ENCODE measurements at regions not wholly inside any gene's neighbourhood (a gene's known extent, or its start where the extent isn't known, plus 50 kb on each side); places are given as distances from the start of the nearest gene placed in this dataset.
"Not testable (repeated sequence)": the region's sequence is repeated elsewhere in the genome, so short reads cannot be mapped to it uniquely, and the experiment has no call there.

- no peak for DNase-seq (ENCODE audit: low spot score)
Observed at GRCh38 chr10:7056216-7056615, 354.6 kb downstream of the SFMBT2 start.

DNA sequence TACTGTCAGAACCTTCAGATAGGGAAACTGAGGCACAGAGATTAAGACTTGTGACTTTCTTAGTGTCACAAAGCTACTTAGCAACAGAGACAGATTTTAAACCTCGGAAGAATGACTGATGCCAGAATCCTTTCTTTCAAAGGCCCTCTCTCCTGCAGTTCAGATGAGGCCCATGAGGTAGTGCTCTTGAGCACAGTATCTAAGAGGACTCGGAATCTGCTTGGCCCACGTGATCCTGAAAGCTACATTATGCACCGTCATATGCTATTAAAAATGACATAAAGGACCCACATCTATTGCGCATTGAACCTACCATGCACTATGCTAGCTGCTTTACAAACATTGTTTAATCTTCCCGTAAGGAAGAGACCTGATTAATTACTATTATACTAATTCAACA lies 355.9 kb downstream of the SFMBT2 start:
- no peak for DNase-seq (ENCODE audit: low spot score)

GRCh38 chr10:7053195-7053594 lies 357.6 kb downstream of the SFMBT2 start:
- DNase-seq (ENCODE audit: low spot score): no peak

DNA sequence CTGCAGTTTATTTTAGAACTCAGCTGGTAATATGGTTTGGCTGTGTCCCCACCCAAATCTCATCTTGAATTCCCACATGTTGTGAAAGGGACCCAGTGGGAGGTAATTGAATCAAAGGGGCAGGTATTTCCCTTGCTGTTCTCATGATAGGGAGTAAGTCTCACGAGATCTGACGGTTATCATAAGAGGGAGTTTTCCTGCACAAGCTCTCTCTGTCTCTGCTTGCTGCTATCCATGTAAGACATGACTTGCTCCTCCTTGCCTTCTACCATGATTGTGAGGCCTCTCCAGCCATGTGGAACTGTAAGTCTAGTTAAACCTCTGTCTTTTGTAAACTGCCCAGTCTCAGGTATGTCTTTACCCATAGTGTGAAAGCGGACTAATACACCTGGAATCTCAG lies 360.8 kb downstream of the SFMBT2 start:
- DNase-seq (ENCODE audit: low spot score): not testable (repeated sequence)

DNA sequence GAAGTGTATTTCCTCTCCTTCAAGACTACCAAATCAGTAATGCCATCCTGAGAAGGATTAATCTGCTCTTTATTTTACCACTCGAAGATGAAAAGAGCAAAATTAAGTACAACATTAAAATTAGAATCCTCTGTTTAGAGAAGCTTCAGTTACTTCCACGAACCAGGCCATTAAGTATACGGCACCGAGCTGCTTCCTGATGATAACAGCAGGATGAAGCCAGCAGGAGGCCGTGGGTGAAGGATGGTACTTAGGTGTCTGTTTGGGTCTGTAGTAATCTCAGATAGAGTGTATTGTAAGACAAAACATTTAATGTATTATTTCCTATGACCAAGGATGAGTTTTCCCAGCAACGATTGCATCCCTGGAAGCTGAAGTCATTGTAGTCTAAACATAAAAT lies 362.8 kb downstream of the SFMBT2 start:
- no peak for DNase-seq (ENCODE audit: low spot score)

GRCh38 chr10:7046615-7047014 lies 364.2 kb downstream of the SFMBT2 start:
- DNase-seq (ENCODE audit: low spot score): no peak

DNA sequence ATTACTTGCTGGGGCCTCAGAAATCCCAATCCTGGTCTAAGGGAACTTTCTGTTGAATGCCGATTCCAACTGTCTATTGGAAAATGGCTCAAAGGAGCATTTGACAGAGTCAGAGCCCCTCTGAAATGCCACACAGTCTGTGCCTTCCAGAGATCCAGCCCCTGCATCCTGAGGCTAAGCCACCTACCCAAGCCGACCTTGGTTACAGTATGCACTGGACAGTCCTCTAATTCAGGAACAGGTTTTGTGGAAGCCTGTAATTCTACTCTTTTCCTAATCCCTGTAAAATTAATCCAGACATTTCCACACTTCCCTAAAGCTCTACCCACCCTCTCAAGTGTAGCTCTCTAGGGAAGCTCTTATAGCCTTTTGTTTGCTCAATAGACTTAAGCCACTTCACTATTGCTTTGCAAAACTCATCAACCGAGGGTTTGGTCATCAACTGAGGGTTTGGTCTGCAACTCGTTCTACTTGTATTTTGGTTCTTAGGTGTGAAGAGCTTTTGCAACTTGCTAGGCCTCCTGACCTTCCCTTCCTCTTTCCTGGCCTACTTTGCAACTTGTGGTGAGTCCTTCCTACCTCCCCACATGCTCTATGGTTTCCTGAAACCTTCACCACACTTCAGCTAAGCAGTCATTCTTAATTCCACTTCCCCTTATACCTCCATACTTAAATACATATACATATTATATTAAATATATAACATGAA lies 364.8 kb downstream of the SFMBT2 start:
- DNase-seq (ENCODE audit: low spot score): no peak

- no peak for DNase-seq (ENCODE audit: low spot score)
Observed at GRCh38 chr10:7043055-7043653, 367.7 kb downstream of the SFMBT2 start.

DNA sequence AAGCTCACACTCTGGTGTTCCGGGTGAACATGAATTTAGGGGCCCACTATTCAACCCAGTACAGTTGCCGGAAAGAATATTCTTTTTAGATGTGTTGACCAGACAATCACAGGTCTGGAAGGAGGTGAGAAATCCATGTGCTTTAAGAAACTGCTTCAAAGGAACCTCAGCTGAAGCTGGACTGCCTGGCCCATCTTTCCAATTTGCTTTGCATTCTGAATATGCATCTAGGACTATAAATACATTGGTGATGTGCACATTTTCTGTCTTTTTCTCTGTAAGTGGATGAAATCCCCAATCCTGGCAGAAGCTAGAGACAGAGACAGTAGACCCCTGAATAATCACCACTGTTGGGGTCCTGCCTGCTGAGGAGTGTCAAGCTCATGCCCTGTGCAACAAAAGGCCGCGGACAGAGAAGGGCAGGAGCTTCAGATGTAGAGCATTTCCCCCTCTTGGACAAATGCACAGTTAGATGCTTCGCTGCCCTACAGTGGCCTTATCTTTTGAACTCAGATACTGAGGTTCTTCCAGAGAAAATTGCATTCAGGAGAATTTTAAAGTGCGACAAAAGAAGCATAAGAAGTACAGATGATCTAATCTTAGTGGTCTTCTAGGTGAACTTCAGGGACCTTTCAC lies 368.3 kb downstream of the SFMBT2 start:
- no peak for DNase-seq (ENCODE audit: low spot score)

GRCh38 chr10:7042000-7042399 lies 368.8 kb downstream of the SFMBT2 start:
- no peak for DNase-seq (ENCODE audit: low spot score)

DNA sequence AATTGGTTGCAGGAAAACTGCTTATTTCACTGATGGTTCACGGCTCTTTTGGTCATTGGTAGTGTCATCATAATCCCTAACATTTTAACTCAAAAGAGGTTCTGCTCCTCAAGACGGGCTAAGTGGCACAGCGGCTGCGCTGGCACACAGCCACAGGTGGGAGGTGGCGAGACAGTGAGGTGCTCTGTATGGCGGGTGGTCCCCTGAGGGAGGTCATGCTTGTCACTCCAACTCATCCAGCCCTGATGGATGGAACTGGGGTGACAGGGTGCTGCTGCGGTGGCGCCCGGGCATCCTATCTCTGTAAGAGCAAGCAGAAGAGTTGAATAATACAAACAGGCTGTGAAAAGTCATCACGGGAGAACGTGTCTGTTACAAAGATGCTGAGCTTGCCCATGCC lies 370.2 kb downstream of the SFMBT2 start:
- no peak for DNase-seq (ENCODE audit: low spot score)

DNA sequence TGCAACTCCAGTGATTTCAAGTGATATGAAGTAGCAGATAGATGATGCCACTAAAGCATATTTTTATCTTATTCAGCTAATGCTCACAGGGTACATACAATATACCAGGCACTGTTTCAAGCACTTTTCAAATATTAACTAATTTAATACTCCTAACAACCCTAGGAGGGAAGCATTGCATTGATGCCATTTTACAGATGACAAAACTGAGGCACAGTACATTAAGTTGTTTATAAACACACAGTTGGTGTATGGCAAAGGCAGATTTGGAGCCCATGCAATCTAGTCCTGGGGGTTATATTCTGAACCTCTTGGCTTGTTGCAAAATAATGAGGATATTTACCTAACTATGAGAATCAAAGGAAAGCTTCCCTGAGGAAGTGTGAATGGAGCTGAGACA lies 371.0 kb downstream of the SFMBT2 start:
- no peak for DNase-seq (ENCODE audit: low spot score)

GRCh38 chr10:7038416-7038815 lies 372.4 kb downstream of the SFMBT2 start:
- no peak for DNase-seq (ENCODE audit: low spot score)

DNA sequence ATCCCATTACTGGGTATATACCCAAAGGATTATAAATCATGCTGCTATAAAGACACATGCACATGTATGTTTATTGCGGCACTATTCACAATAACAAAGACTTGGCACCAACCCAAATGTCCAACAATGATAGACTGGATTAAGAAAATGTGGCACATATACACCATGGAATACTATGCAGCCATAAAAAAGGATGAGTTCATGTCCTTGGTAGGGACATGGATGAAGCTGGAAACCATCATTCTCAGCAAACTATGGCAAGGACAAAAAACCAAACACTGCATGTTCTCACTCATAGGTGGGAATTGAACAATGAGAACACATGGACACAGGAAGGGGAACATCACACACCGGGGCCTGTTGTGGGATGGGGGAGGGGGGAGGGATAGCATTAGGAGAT lies 373.4 kb downstream of the SFMBT2 start:
- DNase-seq (ENCODE audit: low spot score): not testable (repeated sequence)

DNA sequence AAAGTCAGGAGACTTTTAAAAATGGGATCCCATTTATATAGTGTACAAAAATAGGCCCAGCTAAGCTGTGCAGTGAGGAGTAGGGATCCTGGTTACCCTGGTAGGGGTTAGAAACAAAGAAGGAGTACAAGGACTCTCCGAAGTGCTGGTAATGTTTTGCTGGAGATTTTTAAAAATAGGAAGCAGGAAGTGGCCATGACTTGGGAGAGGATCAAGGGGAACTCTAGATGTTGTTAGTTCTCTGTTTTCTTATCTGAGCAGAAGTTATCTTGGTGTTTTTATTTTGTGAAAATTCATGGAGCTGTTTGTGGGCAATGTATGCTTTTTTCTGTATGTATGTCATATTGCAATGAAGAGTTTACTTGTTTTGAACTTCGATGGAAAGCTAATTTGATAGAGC lies 373.9 kb downstream of the SFMBT2 start:
- no peak for DNase-seq (ENCODE audit: low spot score)

DNA sequence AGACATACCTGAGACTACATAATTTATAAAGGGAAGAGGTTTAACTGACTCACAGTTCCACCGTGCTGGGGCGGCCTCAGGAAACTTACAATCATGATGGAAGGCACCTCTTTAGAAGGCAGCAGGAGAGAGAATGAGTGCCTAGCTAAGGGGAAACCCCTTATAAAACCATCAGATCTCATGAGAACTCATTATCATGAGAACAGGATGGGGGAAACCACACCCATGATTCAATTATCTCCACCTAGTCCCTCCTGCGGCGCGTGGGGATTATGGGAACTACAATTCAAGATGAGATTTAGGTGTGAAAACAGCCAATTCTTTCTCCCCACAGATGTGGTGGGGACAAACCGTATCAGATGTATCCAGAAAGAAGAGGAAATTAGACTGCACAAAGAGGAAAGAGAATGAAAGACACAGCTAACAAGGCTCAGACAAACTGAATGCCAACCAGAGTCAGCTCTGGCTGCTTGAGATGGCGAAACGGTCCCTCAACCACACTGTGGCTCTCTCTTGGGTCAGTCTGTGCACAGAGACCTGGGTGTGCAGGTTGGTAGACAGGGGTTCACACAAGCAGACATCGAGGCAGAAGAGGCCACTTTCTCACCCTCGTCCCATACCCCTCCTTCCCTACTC lies 375.6 kb downstream of the SFMBT2 start:
- no peak for DNase-seq (ENCODE audit: low spot score)

- no peak for DNase-seq (ENCODE audit: low spot score)
Observed at GRCh38 chr10:7033031-7033430, 377.8 kb downstream of the SFMBT2 start.

DNA sequence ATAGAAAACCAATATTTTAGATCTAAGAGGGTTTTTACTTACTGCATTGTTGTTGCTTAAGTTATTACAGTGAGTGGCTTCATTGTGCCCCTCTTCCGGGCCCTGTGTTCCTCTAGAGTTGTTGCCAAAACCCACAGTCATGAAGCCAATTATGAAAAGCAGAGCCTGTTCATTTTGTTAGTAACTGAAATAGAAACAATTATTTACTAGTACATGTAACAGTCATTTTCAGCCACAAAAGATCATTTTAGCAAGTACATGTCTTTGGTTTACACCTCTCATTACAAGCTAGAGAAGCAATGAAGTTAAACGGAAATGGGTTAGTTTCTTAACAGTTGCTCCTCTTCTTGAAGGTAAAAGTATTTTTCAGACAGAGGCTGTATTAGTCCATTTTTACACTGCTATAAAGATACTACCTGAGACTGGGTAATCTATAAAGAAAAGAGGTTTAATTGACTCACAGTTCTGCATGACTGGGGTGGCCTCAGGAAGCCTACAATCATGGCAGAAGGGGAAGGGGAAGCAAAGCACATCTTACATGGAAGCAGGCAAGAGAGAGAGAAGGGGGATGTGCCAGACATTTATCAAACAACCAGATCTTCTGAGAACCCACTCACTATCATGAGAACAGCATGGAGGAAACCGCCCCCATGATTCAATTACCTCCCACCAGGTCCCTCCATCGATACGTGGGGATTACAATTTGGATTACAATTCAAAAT lies 380.5 kb downstream of the SFMBT2 start:
- no peak for DNase-seq (ENCODE audit: low spot score)

GRCh38 chr10:7029672-7030071 lies 381.2 kb downstream of the SFMBT2 start:
- no peak for DNase-seq (ENCODE audit: low spot score)

- DNase-seq (ENCODE audit: low spot score): no peak
Observed at GRCh38 chr10:7028809-7029166, 382.0 kb downstream of the SFMBT2 start.

GRCh38 chr10:7027913-7028808 lies 382.7 kb downstream of the SFMBT2 start:
- DNase-seq (ENCODE audit: low spot score): no peak
